ENCODE measurements at regions not wholly inside any gene's neighbourhood (a gene's known extent, or its start where the extent isn't known, plus 50 kb on each side); places are given as distances from the start of the nearest gene placed in this dataset.
"Not testable (repeated sequence)": the region's sequence is repeated elsewhere in the genome, so short reads cannot be mapped to it uniquely, and the experiment has no call there.

DNA sequence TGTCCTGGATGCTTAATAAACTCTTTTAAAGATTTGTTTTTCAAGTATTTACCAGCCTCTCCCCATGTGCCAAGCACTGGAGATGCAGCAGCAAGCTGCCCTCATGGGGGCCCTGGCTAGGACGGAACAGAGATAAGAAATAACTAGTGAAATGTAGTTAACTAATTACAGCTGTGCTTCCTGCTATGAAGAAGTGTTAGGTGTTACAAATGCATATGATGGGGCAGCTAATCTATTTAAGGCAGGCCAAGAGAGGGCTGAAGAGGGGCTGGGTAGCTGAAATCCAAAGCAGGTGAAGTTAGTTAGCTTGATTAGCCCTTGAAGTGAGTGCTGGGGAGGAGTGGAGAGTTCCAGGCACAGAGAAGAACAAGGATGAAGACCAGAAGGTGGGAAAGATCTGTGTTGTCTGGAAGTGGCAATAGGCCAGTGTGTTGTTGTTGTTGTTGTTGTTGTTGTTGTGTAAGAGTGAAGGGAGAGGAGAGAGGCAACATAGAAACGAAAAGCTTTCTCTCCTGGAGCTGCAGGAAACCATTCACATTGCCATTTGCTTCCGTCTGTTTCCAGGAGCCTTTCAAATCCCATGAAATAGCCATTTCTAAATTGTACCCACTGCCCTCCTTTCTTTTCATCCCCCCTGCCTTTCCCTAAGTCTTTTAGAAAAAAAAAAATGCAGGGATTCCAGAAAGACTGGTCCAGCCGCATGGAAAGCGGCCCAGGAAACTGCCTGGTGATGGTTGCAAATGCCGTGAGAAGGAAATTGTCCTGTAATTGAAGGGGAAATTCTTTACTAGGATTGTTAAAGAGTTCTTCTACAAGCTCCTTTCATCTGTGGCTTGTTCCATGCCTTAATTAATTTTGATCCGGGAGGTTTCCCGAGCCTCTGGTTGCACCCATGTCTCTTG lies 119.6 kb downstream of the TFAP2C start:
- intact Hi-C loops (cut with micrococcal nuclease; ENCODE audit: unreplicated experiment): no loop called here
- Mint-ChIP-seq H3K4me3 (ENCODE audit: low read depth, unreplicated experiment) (no peak overlapping the region), H3K27me3 (ENCODE audit: unreplicated experiment) (peaks cover 76% of the 10 kb centered on the region), H3K36me3 (ENCODE audit: insufficient read depth, unreplicated experiment) (no peaks in the 10 kb centered on the region), H3K9me3 (ENCODE audit: low read depth, unreplicated experiment) (no peaks in the 10 kb centered on the region), H3K27ac (ENCODE audit: unreplicated experiment) (no peak overlapping the region), H3K4me1 (ENCODE audit: low read depth, unreplicated experiment) (peaks cover 8% of the 10 kb centered on the region)
- TF ChIP-seq, protein P1, sequence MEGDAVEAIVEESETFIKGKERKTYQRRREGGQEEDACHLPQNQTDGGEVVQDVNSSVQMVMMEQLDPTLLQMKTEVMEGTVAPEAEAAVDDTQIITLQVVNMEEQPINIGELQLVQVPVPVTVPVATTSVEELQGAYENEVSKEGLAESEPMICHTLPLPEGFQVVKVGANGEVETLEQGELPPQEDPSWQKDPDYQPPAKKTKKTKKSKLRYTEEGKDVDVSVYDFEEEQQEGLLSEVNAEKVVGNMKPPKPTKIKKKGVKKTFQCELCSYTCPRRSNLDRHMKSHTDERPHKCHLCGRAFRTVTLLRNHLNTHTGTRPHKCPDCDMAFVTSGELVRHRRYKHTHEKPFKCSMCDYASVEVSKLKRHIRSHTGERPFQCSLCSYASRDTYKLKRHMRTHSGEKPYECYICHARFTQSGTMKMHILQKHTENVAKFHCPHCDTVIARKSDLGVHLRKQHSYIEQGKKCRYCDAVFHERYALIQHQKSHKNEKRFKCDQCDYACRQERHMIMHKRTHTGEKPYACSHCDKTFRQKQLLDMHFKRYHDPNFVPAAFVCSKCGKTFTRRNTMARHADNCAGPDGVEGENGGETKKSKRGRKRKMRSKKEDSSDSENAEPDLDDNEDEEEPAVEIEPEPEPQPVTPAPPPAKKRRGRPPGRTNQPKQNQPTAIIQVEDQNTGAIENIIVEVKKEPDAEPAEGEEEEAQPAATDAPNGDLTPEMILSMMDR (IDR thresholded peaks at IDR 0.05; ENCODE audit: unreplicated experiment): no peak
- DNase-seq: no peak
- CTCF ChIA-PET: no interaction called here
- BruUV-seq (replicated peaks): no TSS peak

DNA sequence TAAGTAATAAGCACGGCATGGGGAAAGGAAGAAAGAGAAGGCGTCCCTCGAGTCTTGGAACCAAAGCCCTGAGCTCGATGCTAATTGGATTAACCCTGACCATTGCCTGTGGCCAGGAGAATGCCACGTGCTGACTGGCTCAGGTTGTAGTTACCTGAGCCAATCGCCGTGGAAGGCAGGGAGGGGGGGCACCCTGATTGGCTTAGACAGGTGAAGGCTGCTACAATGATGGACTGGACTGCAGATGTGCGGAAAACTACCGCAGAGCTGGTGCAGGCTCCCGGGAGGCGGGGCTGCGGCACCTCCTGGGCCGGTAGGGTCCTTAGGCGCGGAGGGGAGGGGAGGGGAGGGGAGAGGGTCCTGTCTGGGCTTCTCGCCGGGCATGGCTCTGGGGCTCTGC lies 121.3 kb downstream of the TFAP2C start:
- TF ChIP-seq, protein P1 (IDR thresholded peaks at IDR 0.05; ENCODE audit: unreplicated experiment): no peak
- no peak for DNase-seq
- Mint-ChIP-seq H3K4me1 (ENCODE audit: low read depth, unreplicated experiment) (peaks cover 8% of the 10 kb centered on the region), H3K27ac (ENCODE audit: unreplicated experiment) (no peak overlapping the region), H3K36me3 (ENCODE audit: insufficient read depth, unreplicated experiment) (no peaks in the 10 kb centered on the region), H3K27me3 (ENCODE audit: unreplicated experiment) (peaks cover 76% of the 10 kb centered on the region), H3K9me3 (ENCODE audit: low read depth, unreplicated experiment) (no peaks in the 10 kb centered on the region), H3K4me3 (ENCODE audit: low read depth, unreplicated experiment) (no peak overlapping the region)
- intact Hi-C loops (cut with micrococcal nuclease; ENCODE audit: unreplicated experiment): no loop called here
- CTCF ChIA-PET: interaction anchor here (0.6 kb wide), 1 partner anchor 75 kb away, joined by 3 read pairs; no protein-coding TSS in a partner anchor
- BruUV-seq (replicated peaks): no TSS peak

DNA sequence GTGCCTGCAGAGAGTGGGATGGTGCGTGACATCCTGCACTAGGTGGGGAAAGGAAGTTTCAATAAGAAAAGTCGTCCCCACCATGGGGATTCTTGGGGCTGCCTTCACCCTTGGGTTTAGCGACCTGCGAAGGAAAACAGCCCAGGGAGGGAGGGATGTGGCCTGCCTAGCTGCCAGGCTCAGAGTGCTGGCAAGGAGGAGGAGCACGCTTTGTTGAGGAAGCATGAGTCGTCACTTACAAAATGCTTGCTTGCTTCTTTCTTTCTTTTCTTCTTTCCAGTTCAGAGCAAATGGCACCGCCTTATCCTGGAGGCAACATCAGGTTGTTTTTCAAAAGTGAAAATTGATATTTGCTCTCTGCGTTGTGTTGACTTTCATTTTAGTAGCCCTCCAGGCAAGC lies 123.2 kb downstream of the TFAP2C start:
- no peak overlapping the region for H3K4me3 Mint-ChIP-seq (ENCODE audit: low read depth, unreplicated experiment)
- H3K4me1 Mint-ChIP-seq (ENCODE audit: low read depth, unreplicated experiment): peaks cover 8% of the 10 kb centered on the region
- peaks cover 81% of the 10 kb centered on the region for H3K27me3 Mint-ChIP-seq (ENCODE audit: unreplicated experiment)
- CTCF ChIA-PET: no interaction called here
- intact Hi-C loops (cut with micrococcal nuclease; ENCODE audit: unreplicated experiment): no loop called here
- BruUV-seq (replicated peaks): no TSS peak
- TF ChIP-seq, protein P1 (IDR thresholded peaks at IDR 0.05; ENCODE audit: unreplicated experiment): no peak
- H3K27ac Mint-ChIP-seq (ENCODE audit: unreplicated experiment): no peak overlapping the region
- DNase-seq: no peak
- H3K9me3 Mint-ChIP-seq (ENCODE audit: low read depth, unreplicated experiment): no peaks in the 10 kb centered on the region
- no peaks in the 10 kb centered on the region for H3K36me3 Mint-ChIP-seq (ENCODE audit: insufficient read depth, unreplicated experiment)

DNA sequence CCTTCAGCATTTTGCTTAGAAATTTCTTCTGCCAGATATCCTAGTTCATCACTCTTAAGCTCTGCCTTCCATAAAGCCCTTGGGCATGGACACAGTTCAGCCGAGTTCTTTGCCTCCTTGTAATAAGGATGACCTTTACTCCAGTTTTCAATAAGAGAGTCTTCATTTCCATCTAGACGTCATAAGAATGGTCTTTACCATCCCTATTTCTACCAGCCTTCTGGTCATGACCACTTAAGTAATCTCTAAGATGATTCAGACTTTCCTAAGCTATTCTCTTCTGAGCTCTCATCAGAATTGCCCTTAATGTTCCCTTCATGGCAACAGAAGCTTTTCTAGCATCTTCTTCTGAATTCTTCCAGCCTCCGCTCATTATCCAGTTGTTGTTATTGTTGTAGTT lies 126.1 kb downstream of the TFAP2C start:
- no peaks in the 10 kb centered on the region for H3K4me1 Mint-ChIP-seq (ENCODE audit: low read depth, unreplicated experiment)
- H3K4me3 Mint-ChIP-seq (ENCODE audit: low read depth, unreplicated experiment): no peak overlapping the region
- BruUV-seq (replicated peaks): no TSS peak
- intact Hi-C loops (cut with micrococcal nuclease; ENCODE audit: unreplicated experiment): no loop called here
- CTCF ChIA-PET: no interaction called here
- H3K27ac Mint-ChIP-seq (ENCODE audit: unreplicated experiment): no peak overlapping the region
- TF ChIP-seq, protein P1 (IDR thresholded peaks at IDR 0.05; ENCODE audit: unreplicated experiment): no peak
- H3K36me3 Mint-ChIP-seq (ENCODE audit: insufficient read depth, unreplicated experiment): no peaks in the 10 kb centered on the region
- DNase-seq: no peak
- H3K27me3 Mint-ChIP-seq (ENCODE audit: unreplicated experiment): peaks cover 67% of the 10 kb centered on the region
- no peaks in the 10 kb centered on the region for H3K9me3 Mint-ChIP-seq (ENCODE audit: low read depth, unreplicated experiment)

DNA sequence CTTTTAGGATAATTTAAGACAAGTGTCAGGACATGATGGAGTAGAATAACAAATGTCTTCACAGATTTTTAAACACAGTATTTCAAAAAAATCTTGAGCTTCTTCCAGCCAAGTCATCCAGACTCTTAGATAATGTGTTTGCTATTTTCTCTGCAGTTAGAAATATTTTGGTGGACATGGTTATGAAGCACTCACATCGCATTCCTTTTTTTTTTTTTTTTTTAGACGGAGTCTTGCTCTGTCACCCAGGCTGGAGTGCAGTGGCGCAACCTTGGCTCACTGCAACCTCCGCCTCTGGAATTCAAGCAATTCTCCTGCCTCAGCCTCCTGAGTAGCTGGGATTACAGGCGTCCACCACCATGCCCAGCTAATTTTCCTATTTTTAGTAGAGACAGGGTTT lies 127.6 kb downstream of the TFAP2C start:
- intact Hi-C loops (cut with micrococcal nuclease; ENCODE audit: unreplicated experiment); H3K9me3 Mint-ChIP-seq (ENCODE audit: low read depth, unreplicated experiment); H3K4me3 Mint-ChIP-seq (ENCODE audit: low read depth, unreplicated experiment); H3K36me3 Mint-ChIP-seq (ENCODE audit: insufficient read depth, unreplicated experiment); BruUV-seq (replicated peaks); CTCF ChIA-PET; DNase-seq; H3K27ac Mint-ChIP-seq (ENCODE audit: unreplicated experiment); H3K4me1 Mint-ChIP-seq (ENCODE audit: low read depth, unreplicated experiment): not testable (repeated sequence)
- H3K27me3 Mint-ChIP-seq (ENCODE audit: unreplicated experiment): peaks cover 53% of the 10 kb centered on the region
